Tongue (tissue), 1 donor: ENCODE measurements at regions not wholly inside any gene's neighbourhood (a gene's known extent, or its start where the extent isn't known, plus 50 kb on each side); places are given as distances from the start of the nearest gene placed in this dataset.
A peak's percentile ranks its signal among the peaks of the same experiment; 100 is the strongest.

Experiments used
- DNase-seq: peaks from one replicate; pipeline ENCODE4 v3.0.0-alpha.2; 2015

GRCh38 chr6:164911873-164912580 is 397.4 kb downstream of the C6orf118 start:
- peak; percentile 93 for DNase-seq

GRCh38 chr6:164911151-164911550 is 398.3 kb downstream of the C6orf118 start:
- DNase-seq: no peak

GRCh38 chr6:164906766-164907165 is 402.6 kb downstream of the C6orf118 start:
- DNase-seq: no peak

GRCh38 chr6:164905311-164905710 is 404.1 kb downstream of the C6orf118 start:
- no peak for DNase-seq

GRCh38 chr6:164898412-164898811 is 411.0 kb downstream of the C6orf118 start:
- DNase-seq: peak; percentile 11

GRCh38 chr6:164897523-164898235 is 411.7 kb downstream of the C6orf118 start:
- DNase-seq: peak; percentile 50

- no peak for DNase-seq
Measured at GRCh38 chr6:164889980-164890379, 419.4 kb downstream of the C6orf118 start.

GRCh38 chr6:164887660-164888059 is 421.7 kb downstream of the C6orf118 start:
- no peak for DNase-seq

- DNase-seq: no peak
Measured at GRCh38 chr6:164882236-164882635, 427.2 kb downstream of the C6orf118 start.

- no peak for DNase-seq
Measured at GRCh38 chr6:164871783-164872182, 437.6 kb downstream of the C6orf118 start.

GRCh38 chr6:164870164-164870563 is 439.2 kb downstream of the C6orf118 start:
- no peak for DNase-seq

- DNase-seq: no peak
Measured at GRCh38 chr6:164861967-164862366, 447.4 kb downstream of the C6orf118 start.

GRCh38 chr6:164859816-164860215 is 449.6 kb downstream of the C6orf118 start:
- DNase-seq: no peak

- no peak for DNase-seq
Measured at GRCh38 chr6:164856138-164856537, 453.3 kb downstream of the C6orf118 start.

- no peak for DNase-seq
Measured at GRCh38 chr6:164855281-164855680, 454.1 kb downstream of the C6orf118 start.

GRCh38 chr6:164854526-164854925 is 454.9 kb downstream of the C6orf118 start:
- no peak for DNase-seq

GRCh38 chr6:164845773-164846172 is 463.6 kb downstream of the C6orf118 start:
- DNase-seq: peak; percentile 60

- DNase-seq: no peak
Measured at GRCh38 chr6:164842085-164842484, 467.3 kb downstream of the C6orf118 start.

GRCh38 chr6:164838068-164838615 is 471.3 kb downstream of the C6orf118 start:
- peak; percentile 11 for DNase-seq

GRCh38 chr6:164836486-164836885 is 472.9 kb downstream of the C6orf118 start:
- no peak for DNase-seq

GRCh38 chr6:164832410-164832809 is 477.0 kb downstream of the C6orf118 start:
- DNase-seq: no peak

GRCh38 chr6:164827537-164827936 is 481.9 kb downstream of the C6orf118 start:
- DNase-seq: no peak

- no peak for DNase-seq
Measured at GRCh38 chr6:164826831-164827468, 482.5 kb downstream of the C6orf118 start.
